ENCODE measurements at regions not wholly inside any gene's neighbourhood (a gene's known extent, or its start where the extent isn't known, plus 50 kb on each side); places are given as distances from the start of the nearest gene placed in this dataset.
"Not testable (repeated sequence)": the region's sequence is repeated elsewhere in the genome, so short reads cannot be mapped to it uniquely, and the experiment has no call there.

- DNase-seq (ENCODE audit: low read depth, low spot score) = no peak
Measured at GRCh38 chr5:152736906-152737305, 331.8 kb upstream of the NMUR2 start.

GRCh38 chr5:152739916-152740315, 334.8 kb upstream of the NMUR2 start:
- H3K27me3 ChIP-seq (ENCODE audit: control insufficient read depth, insufficient read depth, low read length) = no peaks in the 10 kb centered on the region
- ChIA-PET CTCF (no interaction called here), POLR2A (no interaction called here)
- no peak overlapping the region for H3K27ac ChIP-seq (ENCODE audit: low read depth, low read length)
- no peak for DNase-seq (ENCODE audit: low read depth, low spot score)
- TF ChIP-seq CTCF (IDR thresholded peaks at IDR 0.05; ENCODE audit: low read depth, low read length) = no peak
- H3K4me3 ChIP-seq (ENCODE audit: low read depth, low read length) = no peak overlapping the region
- peaks cover 15% of the 10 kb centered on the region for H3K9me3 ChIP-seq (ENCODE audit: control insufficient read depth, insufficient read depth, low read length)

More at GRCh38 chr5:152736906-152737305, 331.8 kb upstream of the NMUR2 start:
- TF ChIP-seq CTCF (IDR thresholded peaks at IDR 0.05; ENCODE audit: low read depth, low read length) = no peak
- H3K4me3 ChIP-seq (ENCODE audit: low read depth, low read length) = no peak overlapping the region
- H3K9me3 ChIP-seq (ENCODE audit: control insufficient read depth, insufficient read depth, low read length) = peaks cover 15% of the 10 kb centered on the region
- no peaks in the 10 kb centered on the region for H3K27me3 ChIP-seq (ENCODE audit: control insufficient read depth, insufficient read depth, low read length)
- ChIA-PET POLR2A (no interaction called here), CTCF (no interaction called here)
- no peak overlapping the region for H3K27ac ChIP-seq (ENCODE audit: low read depth, low read length)

- DNase-seq (ENCODE audit: low read depth, low spot score); H3K27me3 ChIP-seq (ENCODE audit: control insufficient read depth, insufficient read depth, low read length); H3K27ac ChIP-seq (ENCODE audit: low read depth, low read length); H3K4me3 ChIP-seq (ENCODE audit: low read depth, low read length); CTCF ChIA-PET; POLR2A ChIA-PET: not testable (repeated sequence)
- peaks cover 15% of the 10 kb centered on the region for H3K9me3 ChIP-seq (ENCODE audit: control insufficient read depth, insufficient read depth, low read length)
Measured at GRCh38 chr5:152741126-152741525, 336.0 kb upstream of the NMUR2 start.

- H3K4me3 ChIP-seq (ENCODE audit: low read depth, low read length); H3K27ac ChIP-seq (ENCODE audit: low read depth, low read length); POLR2A ChIA-PET; H3K9me3 ChIP-seq (ENCODE audit: control insufficient read depth, insufficient read depth, low read length); H3K27me3 ChIP-seq (ENCODE audit: control insufficient read depth, insufficient read depth, low read length); DNase-seq (ENCODE audit: low read depth, low spot score); CTCF ChIA-PET: not testable (repeated sequence)
Measured at GRCh38 chr5:152787709-152788217, 382.7 kb upstream of the NMUR2 start.

GRCh38 chr5:152801886-152802285, 396.8 kb upstream of the NMUR2 start:
- H3K27ac ChIP-seq (ENCODE audit: low read depth, low read length) = no peak overlapping the region
- peaks cover 5% of the 10 kb centered on the region; the same call in 1 of the 2 replicates for H3K9me3 ChIP-seq (ENCODE audit: control insufficient read depth, insufficient read depth, low read length)
- TF ChIP-seq CTCF (IDR thresholded peaks at IDR 0.05; ENCODE audit: low read depth, low read length) = no peak
- no peaks in the 10 kb centered on the region for H3K27me3 ChIP-seq (ENCODE audit: control insufficient read depth, insufficient read depth, low read length)
- ChIA-PET CTCF (no interaction called here), POLR2A (no interaction called here)
- DNase-seq (ENCODE audit: low read depth, low spot score) = no peak
- no peak overlapping the region for H3K4me3 ChIP-seq (ENCODE audit: low read depth, low read length)

- H3K9me3 ChIP-seq (ENCODE audit: control insufficient read depth, insufficient read depth, low read length) = peaks cover 2% of the 10 kb centered on the region; the same call in 1 of the 2 replicates
- ChIA-PET POLR2A (no interaction called here), CTCF (no interaction called here)
- TF ChIP-seq CTCF (IDR thresholded peaks at IDR 0.05; ENCODE audit: low read depth, low read length) = no peak
- H3K27ac ChIP-seq (ENCODE audit: low read depth, low read length) = no peak overlapping the region
- no peak for DNase-seq (ENCODE audit: low read depth, low spot score)
- H3K4me3 ChIP-seq (ENCODE audit: low read depth, low read length) = no peak overlapping the region
- H3K27me3 ChIP-seq (ENCODE audit: control insufficient read depth, insufficient read depth, low read length) = no peaks in the 10 kb centered on the region
Measured at GRCh38 chr5:152804179-152804578, 399.1 kb upstream of the NMUR2 start.
